GM18909 (cell line): ENCODE measurements at regions not wholly inside any gene's neighbourhood (a gene's known extent, or its start where the extent isn't known, plus 50 kb on each side); places are given as distances from the start of the nearest gene placed in this dataset.
"Not testable (repeated sequence)": the region's sequence is repeated elsewhere in the genome, so short reads cannot be mapped to it uniquely, and the experiment has no call there.

Source experiments
- ATAC-seq: cut with Tn5 transposase; IDR thresholded peaks from one replicate; pipeline ENCODE4 v1.9.1; 2021; ENCODE audit warnings: mild to moderate bottlenecking; ENCODE audit not compliant: unreplicated experiment, poor library complexity

DNA sequence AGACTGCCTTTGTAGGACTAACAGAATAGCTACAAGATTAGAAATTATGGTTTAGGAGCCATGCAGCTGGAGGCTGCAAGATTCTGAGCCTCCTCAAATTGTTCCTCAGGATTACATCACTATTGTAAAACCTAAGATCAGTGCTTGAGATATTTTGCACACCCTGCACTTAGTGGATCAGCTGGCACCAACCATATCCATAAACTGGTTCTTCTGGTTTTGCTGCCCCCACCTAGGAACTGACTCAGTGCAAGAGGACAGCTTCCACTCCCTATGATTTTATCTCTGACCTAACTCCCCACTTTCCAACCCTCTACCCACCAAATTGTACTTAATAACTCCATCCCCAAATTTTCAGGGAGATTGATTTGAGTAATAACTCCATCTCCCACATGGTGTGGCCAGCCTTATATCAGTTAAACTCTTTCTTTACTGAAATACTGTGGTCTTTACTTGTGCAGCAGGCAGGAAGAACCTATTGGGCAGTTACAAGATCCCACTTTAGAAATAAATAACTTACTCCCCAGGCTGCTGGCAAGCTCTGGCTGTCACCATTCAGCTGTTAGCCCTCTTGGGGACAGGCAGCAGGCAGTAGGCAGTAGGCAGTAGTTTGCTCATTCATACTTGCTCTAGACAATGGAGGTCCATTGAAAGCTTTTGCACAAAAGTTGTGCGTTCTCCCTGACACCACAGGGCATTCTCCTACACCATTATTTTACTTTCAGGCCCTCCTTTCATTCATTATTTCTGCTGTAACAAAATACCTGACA is 119.0 kb downstream of the SLC17A6 start:
- ATAC-seq: no peak

DNA sequence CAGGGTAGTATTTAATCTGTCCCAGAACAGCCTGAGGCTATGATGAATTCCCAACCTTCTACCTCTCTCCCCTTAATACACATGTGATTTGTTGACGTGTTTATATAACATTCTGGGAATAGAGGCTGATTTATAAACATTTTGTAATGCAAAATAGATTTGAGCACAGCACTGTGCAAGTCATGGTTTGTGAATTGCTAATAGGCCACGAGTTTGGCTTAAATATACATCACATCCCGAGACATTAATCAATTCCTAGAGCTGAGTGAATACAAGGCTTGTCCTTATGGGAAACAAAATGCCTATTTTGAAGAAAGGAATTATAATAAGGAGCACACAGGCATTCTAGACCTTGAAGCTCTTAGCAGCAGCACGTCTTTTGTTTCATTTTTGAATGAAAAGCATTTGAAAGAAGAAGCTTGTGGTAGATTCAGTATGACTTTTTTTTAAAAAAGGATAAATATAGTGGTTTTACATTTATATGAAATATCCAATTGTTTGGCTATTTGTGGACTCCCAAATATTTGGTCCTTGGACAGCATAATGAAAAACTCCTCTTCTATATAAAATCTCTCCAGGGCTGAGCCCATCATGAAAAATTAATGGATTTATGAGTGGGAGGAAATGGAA is 116.4 kb downstream of the SLC17A6 start:
- no peak for ATAC-seq

DNA sequence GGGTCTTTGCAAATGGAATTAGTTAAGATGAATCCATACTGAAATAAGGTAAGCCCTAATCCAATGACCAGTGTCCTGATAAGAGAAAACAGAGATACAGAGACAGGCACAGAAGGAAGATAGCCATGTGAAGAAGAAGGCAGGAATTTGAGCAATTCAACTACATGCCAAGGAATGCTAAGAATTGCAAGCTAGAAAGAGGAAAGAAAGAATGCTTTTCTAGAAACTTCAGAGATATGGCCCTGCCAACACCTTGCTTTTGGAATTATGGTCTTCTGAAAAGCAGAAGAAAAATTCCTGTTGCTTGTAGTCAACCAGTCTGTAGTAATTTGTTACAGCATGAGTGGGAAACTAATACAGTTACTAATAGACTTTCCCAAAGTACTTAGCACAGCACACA is 111.3 kb downstream of the SLC17A6 start:
- ATAC-seq: no peak

DNA sequence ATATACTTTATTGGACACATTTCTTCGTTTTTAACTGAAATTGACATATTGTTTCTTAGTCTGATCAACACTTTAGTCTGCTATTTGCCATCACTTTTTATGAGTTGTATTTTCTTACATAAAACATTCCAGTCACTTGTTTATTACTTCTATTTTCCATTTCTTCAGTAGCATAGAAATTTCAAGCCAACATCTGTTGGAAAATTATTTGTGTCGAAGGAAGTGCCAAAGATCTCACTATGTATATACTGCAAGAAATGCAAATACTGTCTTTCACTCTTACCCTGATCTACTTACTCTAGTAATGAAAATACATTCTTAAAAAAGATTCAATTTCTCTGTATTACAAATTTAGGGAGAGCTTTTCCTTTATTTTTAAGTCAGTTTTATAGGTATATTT is 105.9 kb downstream of the SLC17A6 start:
- ATAC-seq: no peak

DNA sequence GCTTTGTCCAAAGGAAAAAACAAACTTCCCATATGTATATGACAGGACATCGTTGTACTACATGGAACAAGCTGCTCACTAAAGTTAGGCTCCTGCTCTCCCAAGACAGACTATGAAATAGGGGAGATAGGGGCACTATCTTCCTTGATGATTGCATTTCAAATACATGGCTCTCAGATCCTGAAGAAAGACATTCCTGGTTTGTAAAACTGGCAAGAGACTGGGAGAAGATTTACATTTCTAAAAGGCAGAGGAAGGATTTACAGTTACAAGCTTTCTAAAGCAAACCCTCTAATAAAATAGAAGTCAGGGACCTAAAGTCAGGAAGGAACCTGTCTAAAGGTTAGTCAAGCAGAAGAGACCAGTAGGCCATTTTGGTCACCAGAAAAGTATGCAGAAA is 103.7 kb downstream of the SLC17A6 start:
- no peak for ATAC-seq

DNA sequence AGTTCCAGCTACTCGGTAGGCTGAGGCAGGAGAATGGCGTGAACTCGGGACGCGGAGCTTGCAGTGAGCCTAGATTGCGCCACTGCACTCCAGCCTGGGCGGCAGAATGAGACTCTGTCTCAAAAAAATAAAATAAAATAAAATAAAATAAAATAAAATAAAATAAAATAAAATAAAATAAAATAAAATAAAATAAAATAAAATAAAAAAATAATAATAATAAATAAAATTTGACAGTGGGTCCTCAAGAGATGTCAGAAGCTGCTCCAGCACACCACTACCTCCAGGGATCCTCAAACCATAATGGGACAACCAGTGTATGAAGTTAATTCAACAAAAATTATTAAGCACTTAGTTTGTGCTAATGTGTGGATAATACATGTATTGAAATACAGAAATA is 97.4 kb downstream of the SLC17A6 start:
- ATAC-seq: not testable (repeated sequence)

DNA sequence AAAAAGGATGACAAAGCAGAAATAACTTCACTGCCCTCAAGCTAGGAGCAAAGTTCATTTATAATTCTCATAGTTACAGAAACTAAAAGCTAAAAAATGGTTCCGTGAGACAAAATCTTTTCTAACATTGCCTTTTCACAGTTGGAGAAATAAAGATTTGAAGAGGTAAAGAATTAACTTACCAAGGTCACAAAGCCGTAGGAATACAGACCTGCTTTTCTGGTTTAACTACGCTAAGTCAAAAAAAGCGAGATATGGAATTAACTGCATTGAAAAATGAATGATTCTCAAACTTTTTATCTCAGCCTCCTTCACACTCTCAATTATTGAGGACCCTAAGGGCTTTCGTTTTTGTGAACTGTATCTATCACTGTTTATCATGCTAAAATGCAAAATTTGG is 95.3 kb downstream of the SLC17A6 start:
- no peak for ATAC-seq

DNA sequence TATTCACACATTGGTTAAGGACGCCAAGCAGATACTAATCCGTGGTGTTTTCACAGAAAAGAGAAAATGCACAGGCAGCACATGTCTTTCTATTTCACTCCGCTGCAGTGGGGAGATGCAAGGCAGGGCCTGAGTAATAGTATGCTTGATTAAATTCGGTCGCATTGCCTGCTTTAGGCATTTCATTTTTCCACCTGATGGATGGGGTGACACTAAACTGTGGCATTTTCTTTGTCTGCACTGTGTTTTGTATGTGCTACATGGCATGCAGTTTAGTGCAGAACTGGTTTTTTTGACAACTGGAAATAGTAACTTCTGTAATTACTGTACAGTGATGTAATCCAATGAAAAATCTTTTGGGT is 94.9 kb downstream of the SLC17A6 start:
- no peak for ATAC-seq

DNA sequence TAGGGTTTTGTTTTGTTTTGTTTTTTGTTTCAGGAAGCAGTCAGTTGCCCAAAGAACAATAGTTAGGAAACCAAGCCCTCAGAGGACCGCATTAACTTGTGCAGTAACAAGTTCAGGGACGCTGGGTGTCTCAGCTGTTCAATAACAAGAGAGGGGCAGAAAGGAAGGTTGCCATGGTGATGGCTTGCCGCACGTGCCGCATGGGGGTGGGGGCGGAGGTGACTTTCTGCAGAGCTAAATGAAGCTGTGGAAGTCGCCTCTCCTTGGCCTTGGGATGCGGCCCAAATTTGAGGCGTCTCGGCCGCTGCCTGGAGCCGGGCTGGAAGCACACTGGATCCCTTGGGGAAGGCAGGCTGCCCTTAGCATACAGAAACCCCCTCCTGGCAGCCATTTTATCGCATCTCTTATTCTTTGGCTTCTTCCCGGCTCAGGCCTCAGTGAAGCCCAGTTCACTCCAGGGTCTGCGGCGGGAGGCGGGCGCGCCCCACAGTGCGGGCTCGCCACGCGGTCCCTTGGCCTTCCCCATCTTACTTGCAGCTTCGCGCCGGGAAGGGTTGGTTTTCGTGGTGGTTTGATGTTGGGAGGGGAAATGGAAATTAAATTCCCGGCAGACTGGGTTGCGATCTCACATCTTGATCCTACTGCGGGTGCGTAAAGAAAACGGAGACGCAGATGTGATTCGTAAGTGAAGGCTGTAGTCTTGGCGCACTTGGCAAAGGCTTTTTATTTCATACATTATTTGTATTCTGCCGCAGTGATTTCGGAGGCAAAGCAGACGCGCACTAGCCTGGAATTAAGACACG is 94.3 kb downstream of the SLC17A6 start:
- peak; percentile 43 for ATAC-seq

DNA sequence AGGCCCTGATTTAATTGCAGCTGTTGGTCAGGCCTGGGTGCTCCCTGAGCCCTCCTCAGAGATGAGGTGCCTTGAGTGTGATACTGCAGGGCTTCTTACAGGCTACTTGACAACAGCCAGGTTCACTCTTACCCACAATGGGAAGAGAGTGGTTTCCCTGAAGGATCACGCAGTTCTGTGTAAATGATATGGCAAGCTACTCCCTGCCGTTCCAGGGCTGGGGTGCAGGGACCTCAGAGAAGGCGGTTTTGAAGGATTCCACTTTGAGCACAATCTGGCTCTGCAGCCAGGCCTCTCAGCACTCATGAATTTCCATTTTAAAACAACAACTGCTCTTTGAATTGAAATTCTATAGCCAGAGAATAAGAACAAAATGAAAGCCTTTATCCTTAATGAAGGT is 92.9 kb downstream of the SLC17A6 start:
- ATAC-seq: no peak

DNA sequence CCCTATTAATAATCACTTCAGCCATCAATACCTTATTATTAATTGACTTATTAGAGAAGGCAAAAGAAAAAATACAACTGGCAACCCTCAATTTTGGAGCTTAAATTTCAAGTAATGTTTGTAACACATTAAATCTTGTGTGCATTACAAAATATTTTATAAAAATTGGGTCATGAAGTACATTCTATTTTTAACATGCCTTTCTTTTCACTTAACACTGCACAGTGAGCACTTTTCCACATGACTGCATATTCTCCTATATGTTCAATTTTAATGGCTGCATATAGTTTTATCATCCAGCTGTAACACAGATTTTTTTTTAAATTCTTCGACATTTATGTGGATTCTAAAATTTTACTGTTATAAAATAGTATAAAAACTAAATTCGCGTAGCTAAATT is 92.5 kb downstream of the SLC17A6 start:
- no peak for ATAC-seq

DNA sequence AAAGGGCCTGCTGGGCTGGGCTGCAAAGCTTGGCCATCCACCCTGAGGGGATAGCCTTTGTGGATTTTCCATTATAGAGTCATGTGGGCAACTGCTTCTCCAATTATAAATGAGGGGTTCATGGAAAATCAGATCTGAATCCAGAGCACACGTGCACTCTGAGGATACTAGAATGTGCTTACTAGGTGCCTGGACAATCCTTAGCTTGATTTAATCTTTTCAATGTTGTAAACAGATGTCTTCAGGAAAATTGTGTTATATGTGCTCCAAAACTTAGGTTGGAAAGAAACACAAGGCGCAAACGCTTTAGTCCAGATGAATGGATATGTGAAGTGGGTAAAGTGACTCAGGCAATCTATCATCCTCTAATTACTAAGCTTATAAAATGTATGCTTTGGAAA is 92.0 kb downstream of the SLC17A6 start:
- no peak for ATAC-seq
